Left lung (tissue), 4 donors: ENCODE measurements at regions not wholly inside any gene's neighbourhood (a gene's known extent, or its start where the extent isn't known, plus 50 kb on each side); places are given as distances from the start of the nearest gene placed in this dataset.

ENCODE experiments used
- ATAC-seq: fragments of 200-7000 bp; cut with Tn5 transposase; one replicate; pipeline ENCODE4 v1.9.1; 2020; ENCODE audit warnings: moderate library complexity
- DNase-seq, 4 donors: peaks; one replicate each; pipeline ENCODE4 v3.0.0-alpha.2; 2013 to 2020
- H3K27ac ChIP-seq, 2 donors: fragments of 200-600 bp; sonication (generic) in 1 of 2; one replicate each; pipeline versions ENCODE4 v1.5.0 to v1.8.0; 2020 to 2021
- H3K27me3 ChIP-seq, 2 donors: fragments of 200-600 bp; sonication (generic) in 1 of 2; one replicate each; pipeline versions ENCODE4 v1.5.0 to v1.8.0; 2020 to 2021
- H3K36me3 ChIP-seq, 2 donors: fragments of 200-600 bp; sonication (generic) in 1 of 2; one replicate each; pipeline versions ENCODE4 v1.5.0 to v1.8.0; 2020 to 2021
- H3K4me1 ChIP-seq, 2 donors: fragments of 200-600 bp; one replicate each; pipeline ENCODE4 v1.8.0; 2021
- H3K4me3 ChIP-seq, 2 donors: fragments of 200-600 bp; sonication (generic) in 1 of 2; one replicate each; pipeline versions ENCODE4 v1.5.0 to v1.8.0; 2020 to 2021; ENCODE audit warnings: mild to moderate bottlenecking in 1 of 2
- H3K9me3 ChIP-seq, 2 donors: fragments of 200-600 bp; sonication (generic) in 1 of 2; one replicate each; pipeline versions ENCODE4 v1.5.0 to v1.8.0; 2020 to 2021
- intact Hi-C, 2 donors: fragments of 100-400 bp; cut with DNase I; formaldehyde crosslinking; loops; one replicate each; pipeline versions ENCODE4 v1.11.2 to v1.14.2; 2022
- TF ChIP-seq, protein P1 (sequence below), 2 donors: fragments of 200-600 bp; sonication (generic) in 1 of 2; IDR thresholded peaks; one replicate each; pipeline versions ENCODE4 v1.5.0 to v1.8.0; 2021; ENCODE audit warnings: antibody characterized with exemption in 2 of 2
- donor health status: DM: no; HTN: yes; CAD: no.
- donor health status: DM: no; HTN: no; CAD: no.

- intact Hi-C loops: no loop called here
- Histone ChIP-seq H3K27me3 (no peaks in the 10 kb centered on the region), H3K4me3 (no peak overlapping the region), H3K27ac (no peak overlapping the region), H3K9me3 (no peaks in the 10 kb centered on the region), H3K36me3 (no peaks in the 10 kb centered on the region), H3K4me1 (no peaks in the 10 kb centered on the region)
- ATAC-seq (no peak), DNase-seq (no peak)
- TF ChIP-seq, protein P1, sequence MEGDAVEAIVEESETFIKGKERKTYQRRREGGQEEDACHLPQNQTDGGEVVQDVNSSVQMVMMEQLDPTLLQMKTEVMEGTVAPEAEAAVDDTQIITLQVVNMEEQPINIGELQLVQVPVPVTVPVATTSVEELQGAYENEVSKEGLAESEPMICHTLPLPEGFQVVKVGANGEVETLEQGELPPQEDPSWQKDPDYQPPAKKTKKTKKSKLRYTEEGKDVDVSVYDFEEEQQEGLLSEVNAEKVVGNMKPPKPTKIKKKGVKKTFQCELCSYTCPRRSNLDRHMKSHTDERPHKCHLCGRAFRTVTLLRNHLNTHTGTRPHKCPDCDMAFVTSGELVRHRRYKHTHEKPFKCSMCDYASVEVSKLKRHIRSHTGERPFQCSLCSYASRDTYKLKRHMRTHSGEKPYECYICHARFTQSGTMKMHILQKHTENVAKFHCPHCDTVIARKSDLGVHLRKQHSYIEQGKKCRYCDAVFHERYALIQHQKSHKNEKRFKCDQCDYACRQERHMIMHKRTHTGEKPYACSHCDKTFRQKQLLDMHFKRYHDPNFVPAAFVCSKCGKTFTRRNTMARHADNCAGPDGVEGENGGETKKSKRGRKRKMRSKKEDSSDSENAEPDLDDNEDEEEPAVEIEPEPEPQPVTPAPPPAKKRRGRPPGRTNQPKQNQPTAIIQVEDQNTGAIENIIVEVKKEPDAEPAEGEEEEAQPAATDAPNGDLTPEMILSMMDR (IDR thresholded peaks at IDR 0.05): no peak
Measured at GRCh38 chr18:1421502-1421901, 516.8 kb downstream of the ADCYAP1 start.

DNA sequence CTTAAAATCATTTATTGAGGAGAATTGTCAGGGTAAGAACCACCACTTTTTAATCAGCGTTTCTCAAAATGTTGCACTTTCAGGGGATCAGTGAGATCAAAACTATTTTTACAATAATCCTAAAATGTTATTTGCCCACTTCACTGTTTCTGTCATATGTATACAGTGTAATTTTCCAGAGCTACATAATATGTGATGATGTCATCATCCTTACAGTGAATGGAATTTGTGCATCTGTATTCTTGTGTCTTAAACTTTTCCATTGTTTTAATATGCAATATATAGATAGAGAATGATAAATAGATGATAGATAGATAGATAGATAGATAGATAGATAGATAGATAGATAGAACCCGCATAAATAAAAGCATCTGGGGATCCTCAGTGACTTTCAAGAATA, 518.0 kb downstream of the ADCYAP1 start:
- Histone ChIP-seq H3K9me3 (no peaks in the 10 kb centered on the region), H3K4me1 (no peaks in the 10 kb centered on the region), H3K27ac (no peak overlapping the region), H3K4me3 (no peak overlapping the region), H3K36me3 (no peaks in the 10 kb centered on the region), H3K27me3 (no peaks in the 10 kb centered on the region)
- ATAC-seq: no peak
- no peak for DNase-seq
- intact Hi-C loops: no loop called here
- TF ChIP-seq, protein P1 (IDR thresholded peaks at IDR 0.05): no peak

GRCh38 chr18:1425679-1426078, 521.0 kb downstream of the ADCYAP1 start:
- H3K9me3 ChIP-seq: no peaks in the 10 kb centered on the region
- no peak for ATAC-seq
- intact Hi-C loops: no loop called here
- H3K4me3 ChIP-seq: no peak overlapping the region
- TF ChIP-seq, protein P1 (IDR thresholded peaks at IDR 0.05): no peak
- DNase-seq: no peak
- no peaks in the 10 kb centered on the region for H3K27me3 ChIP-seq
- H3K27ac ChIP-seq: no peak overlapping the region
- no peaks in the 10 kb centered on the region for H3K36me3 ChIP-seq
- no peaks in the 10 kb centered on the region for H3K4me1 ChIP-seq

GRCh38 chr18:1435487-1435886, 530.8 kb downstream of the ADCYAP1 start:
- Histone ChIP-seq H3K36me3 (no peaks in the 10 kb centered on the region), H3K27ac (no peak overlapping the region), H3K27me3 (no peaks in the 10 kb centered on the region), H3K4me1 (no peaks in the 10 kb centered on the region), H3K4me3 (no peak overlapping the region), H3K9me3 (no peaks in the 10 kb centered on the region)
- DNase-seq: no peak
- no peak for ATAC-seq
- TF ChIP-seq, protein P1 (IDR thresholded peaks at IDR 0.05): no peak
- intact Hi-C loops: no loop called here

- ATAC-seq: peak; percentile 89
- intact Hi-C loops: no loop called here
- Histone ChIP-seq H3K27me3 (no peaks in the 10 kb centered on the region), H3K36me3 (no peaks in the 10 kb centered on the region), H3K4me1 (no peaks in the 10 kb centered on the region), H3K9me3 (no peaks in the 10 kb centered on the region), H3K27ac (no peak overlapping the region), H3K4me3 (no peak overlapping the region)
- TF ChIP-seq, protein P1 (IDR thresholded peaks at IDR 0.05): no peak
- DNase-seq: no peak
Measured at GRCh38 chr18:1436199-1436598, 531.5 kb downstream of the ADCYAP1 start.
